ENCODE measurements at regions not wholly inside any gene's neighbourhood (a gene's known extent, or its start where the extent isn't known, plus 50 kb on each side); places are given as distances from the start of the nearest gene placed in this dataset.
"Not testable (repeated sequence)": the region's sequence is repeated elsewhere in the genome, so short reads cannot be mapped to it uniquely, and the experiment has no call there.

DNA sequence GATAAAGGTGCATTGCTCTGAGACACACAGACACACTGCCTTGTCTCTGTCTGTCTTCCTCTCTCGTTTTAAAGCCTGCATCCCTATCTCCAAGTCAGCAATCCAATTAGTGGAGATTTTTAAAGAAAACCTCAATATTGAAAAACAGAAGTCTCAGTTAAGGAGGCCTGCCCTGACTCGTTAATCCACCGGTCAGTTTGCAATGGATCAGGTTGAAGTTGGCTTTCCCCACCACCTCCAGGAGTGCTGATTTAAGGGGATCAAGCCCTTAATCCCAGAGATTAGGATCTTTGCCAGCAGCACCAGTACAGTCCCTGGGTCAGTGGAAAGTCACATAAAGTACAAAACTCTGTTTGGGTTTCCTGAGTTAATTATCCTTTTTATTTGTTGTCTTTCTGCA is 271.1 kb upstream of the ASIC2 start:
- H3K4me3 ChIP-seq (replicated peaks in 1 of 3), result no peak overlapping the region
- no peaks in the 10 kb centered on the region for H3K36me3 ChIP-seq
- 72 to 83% methylated on average over 3 of the region's 3 CpGs for WGBS, 2 donors
- TF ChIP-seq, protein P1, sequence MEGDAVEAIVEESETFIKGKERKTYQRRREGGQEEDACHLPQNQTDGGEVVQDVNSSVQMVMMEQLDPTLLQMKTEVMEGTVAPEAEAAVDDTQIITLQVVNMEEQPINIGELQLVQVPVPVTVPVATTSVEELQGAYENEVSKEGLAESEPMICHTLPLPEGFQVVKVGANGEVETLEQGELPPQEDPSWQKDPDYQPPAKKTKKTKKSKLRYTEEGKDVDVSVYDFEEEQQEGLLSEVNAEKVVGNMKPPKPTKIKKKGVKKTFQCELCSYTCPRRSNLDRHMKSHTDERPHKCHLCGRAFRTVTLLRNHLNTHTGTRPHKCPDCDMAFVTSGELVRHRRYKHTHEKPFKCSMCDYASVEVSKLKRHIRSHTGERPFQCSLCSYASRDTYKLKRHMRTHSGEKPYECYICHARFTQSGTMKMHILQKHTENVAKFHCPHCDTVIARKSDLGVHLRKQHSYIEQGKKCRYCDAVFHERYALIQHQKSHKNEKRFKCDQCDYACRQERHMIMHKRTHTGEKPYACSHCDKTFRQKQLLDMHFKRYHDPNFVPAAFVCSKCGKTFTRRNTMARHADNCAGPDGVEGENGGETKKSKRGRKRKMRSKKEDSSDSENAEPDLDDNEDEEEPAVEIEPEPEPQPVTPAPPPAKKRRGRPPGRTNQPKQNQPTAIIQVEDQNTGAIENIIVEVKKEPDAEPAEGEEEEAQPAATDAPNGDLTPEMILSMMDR (IDR thresholded peaks at IDR 0.05), result no peak
- no peak for TF ChIP-seq POLR2A (IDR thresholded peaks at IDR 0.05)
- no peaks in the 10 kb centered on the region for H3K4me1 ChIP-seq
- no peaks in the 10 kb centered on the region for H3K9me3 ChIP-seq
- intact Hi-C loops (cut with DNase I), result no loop called here
- no peak overlapping the region for H3K27ac ChIP-seq
- no peaks in the 10 kb centered on the region for H3K27me3 ChIP-seq
- DNase-seq, result no peak

DNA sequence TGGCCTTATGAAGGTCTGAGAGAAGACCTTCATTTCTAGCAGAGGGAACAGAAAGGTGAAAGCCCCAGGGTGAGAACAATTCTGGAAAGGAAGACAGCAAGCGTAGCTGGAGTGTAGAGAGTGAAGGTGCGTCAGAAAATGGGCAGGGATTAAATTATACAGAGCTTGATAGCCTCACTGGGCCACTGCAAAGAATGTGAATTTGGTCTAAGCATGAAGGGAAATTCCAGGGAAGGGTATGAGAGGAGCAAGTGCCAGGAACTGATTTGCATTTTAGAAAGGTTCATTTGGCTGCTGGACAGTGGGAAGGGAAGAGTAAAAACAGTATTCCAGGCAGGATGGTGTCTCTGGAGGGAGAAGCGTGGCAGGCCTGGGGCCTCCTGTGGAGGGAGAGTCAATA is 274.1 kb upstream of the ASIC2 start:
- Histone ChIP-seq H3K27me3 (no peaks in the 10 kb centered on the region), H3K27ac (no peak overlapping the region), H3K4me1 (no peaks in the 10 kb centered on the region), H3K9me3 (no peaks in the 10 kb centered on the region), H3K4me3 (replicated peaks in 1 of 3) (no peak overlapping the region), H3K36me3 (no peaks in the 10 kb centered on the region)
- TF ChIP-seq, protein P1 (IDR thresholded peaks at IDR 0.05), result no peak
- no peak for TF ChIP-seq POLR2A (IDR thresholded peaks at IDR 0.05)
- intact Hi-C loops (cut with DNase I), result no loop called here
- 77 to 83% methylated on average over 3 of the region's 3 CpGs for WGBS, 2 donors
- DNase-seq, result no peak

DNA sequence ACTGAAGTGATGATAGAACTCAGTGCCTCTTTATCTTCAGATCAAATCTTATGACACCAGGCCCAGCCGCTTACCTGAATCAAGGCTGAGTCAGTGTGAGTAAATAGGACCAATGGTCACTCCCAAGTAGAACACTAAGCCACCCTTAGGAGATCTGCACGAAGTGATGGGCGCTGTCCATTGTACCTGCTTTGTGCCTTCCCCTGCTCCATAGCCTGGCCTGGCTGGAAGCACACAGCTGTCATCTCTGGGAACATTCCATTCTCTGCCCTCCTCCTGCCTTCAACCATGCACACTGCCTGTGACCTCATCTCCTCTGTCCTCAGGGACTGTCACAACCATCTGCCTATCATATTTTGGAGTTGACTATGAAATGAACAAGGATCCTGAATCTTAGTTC is 279.5 kb upstream of the ASIC2 start:
- Histone ChIP-seq H3K4me3 (replicated peaks in 1 of 3) (no peak overlapping the region), H3K36me3 (no peaks in the 10 kb centered on the region), H3K9me3 (no peaks in the 10 kb centered on the region), H3K4me1 (no peaks in the 10 kb centered on the region), H3K27ac (no peak overlapping the region), H3K27me3 (no peaks in the 10 kb centered on the region)
- TF ChIP-seq, protein P1 (IDR thresholded peaks at IDR 0.05), result no peak
- TF ChIP-seq POLR2A (IDR thresholded peaks at IDR 0.05), result no peak
- no peak for DNase-seq
- WGBS, 2 donors, result 56 to 65% methylated on average over 3 of the region's 3 CpGs
- intact Hi-C loops (cut with DNase I), result no loop called here

DNA sequence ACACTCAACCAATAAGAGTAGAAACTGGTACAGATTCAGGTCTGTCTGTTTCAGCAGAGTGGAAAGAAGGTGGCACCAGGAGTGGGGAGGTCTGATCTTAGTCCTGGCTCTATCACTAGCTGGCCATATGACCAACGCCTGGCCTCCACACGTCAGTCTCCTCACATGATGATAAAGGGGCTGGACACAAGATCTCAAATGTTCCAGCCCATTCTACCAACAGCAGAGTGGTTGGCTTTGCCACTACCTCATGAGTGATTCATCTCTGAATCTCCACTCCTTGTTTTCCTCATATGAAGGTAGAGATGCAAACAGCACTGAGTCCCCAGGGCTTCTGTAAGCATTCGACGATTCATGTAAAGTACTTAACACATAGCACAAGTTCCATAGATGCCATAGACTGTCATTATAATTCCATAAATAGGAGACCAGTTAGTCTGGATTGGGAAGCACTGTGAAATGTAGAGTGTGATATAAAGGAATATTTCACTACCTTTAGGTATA is 281.9 kb upstream of the ASIC2 start:
- Histone ChIP-seq H3K27ac (no peak overlapping the region), H3K36me3 (no peaks in the 10 kb centered on the region), H3K9me3 (no peaks in the 10 kb centered on the region), H3K27me3 (no peaks in the 10 kb centered on the region), H3K4me1 (no peaks in the 10 kb centered on the region), H3K4me3 (replicated peaks in 1 of 3) (no peak overlapping the region)
- WGBS, 2 donors, result 74 to 76% methylated on average over 4 of the region's 4 CpGs
- intact Hi-C loops (cut with DNase I), result no loop called here
- TF ChIP-seq POLR2A (IDR thresholded peaks at IDR 0.05), result no peak
- TF ChIP-seq, protein P1 (IDR thresholded peaks at IDR 0.05), result no peak
- no peak for DNase-seq

DNA sequence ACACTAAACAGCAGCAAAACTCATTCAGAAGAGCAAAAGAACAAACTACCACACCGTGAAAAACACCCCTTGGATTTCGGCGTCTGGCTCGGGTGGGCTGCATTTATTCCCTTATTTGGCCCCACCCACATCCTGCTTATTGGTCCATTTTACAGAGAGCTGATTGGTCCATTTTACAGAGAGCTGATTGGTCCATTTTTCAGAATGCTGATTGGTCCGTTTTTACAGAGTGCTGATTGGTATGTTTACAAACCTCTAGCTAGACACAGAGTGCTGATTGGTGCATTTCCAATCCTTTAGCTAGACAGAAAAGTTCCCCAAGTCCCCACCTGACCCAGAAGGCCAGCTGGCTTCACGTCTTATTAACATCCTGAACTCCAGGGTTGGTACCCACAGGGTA is 286.6 kb upstream of the ASIC2 start:
- H3K9me3 ChIP-seq; DNase-seq; H3K27ac ChIP-seq; H3K27me3 ChIP-seq; H3K4me3 ChIP-seq (replicated peaks in 1 of 3); H3K4me1 ChIP-seq; H3K36me3 ChIP-seq; intact Hi-C loops (cut with DNase I): not testable (repeated sequence)
- WGBS, 2 donors, result 85 to 93% methylated on average over 5 to 6 of the region's 6 CpGs

DNA sequence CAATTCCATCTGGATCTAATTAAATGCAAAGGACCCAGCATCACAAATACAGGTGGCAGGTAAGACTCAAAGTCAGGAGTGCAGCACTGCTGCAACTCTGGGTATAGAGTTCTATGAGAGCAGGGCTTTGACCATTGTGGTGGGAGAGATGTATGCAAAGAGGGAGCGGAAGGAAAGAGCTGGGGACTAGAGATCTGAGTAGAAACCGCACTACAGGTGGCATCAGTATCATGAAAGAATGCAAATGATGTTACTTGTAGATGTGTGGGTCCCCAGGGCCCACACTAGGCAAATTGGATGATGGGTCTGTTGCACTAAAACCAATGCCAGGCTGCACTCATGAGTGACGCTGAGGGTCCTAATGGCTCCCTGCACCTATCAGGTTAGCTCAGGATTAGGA is 287.1 kb upstream of the ASIC2 start:
- no peaks in the 10 kb centered on the region for H3K9me3 ChIP-seq
- intact Hi-C loops (cut with DNase I), result no loop called here
- no peaks in the 10 kb centered on the region for H3K4me1 ChIP-seq
- no peaks in the 10 kb centered on the region for H3K27me3 ChIP-seq
- DNase-seq, result no peak
- H3K27ac ChIP-seq, result no peak overlapping the region
- H3K4me3 ChIP-seq (replicated peaks in 1 of 3), result no peak overlapping the region
- no peaks in the 10 kb centered on the region for H3K36me3 ChIP-seq
- WGBS, 2 donors, result 89 to 90% methylated on average over 3 of the region's 3 CpGs
- no peak for TF ChIP-seq POLR2A (IDR thresholded peaks at IDR 0.05)
- TF ChIP-seq, protein P1 (IDR thresholded peaks at IDR 0.05), result no peak
